Ishikawa (cell line): ENCODE measurements at regions not wholly inside any gene's neighbourhood (a gene's known extent, or its start where the extent isn't known, plus 50 kb on each side); places are given as distances from the start of the nearest gene placed in this dataset.

ENCODE experiments used
- NFIC ChIP-seq: IDR thresholded peaks from 2 replicates; pipeline ENCODE4 v1.6.1; 2012
- RAD21 ChIP-seq: IDR thresholded peaks from 2 replicates; pipeline ENCODE4 v1.6.1; 2012; ENCODE audit warnings: low read depth
- TCF12 ChIP-seq: IDR thresholded peaks from 2 replicates; pipeline ENCODE4 v1.6.1; 2012; ENCODE audit warnings: low read depth
- TEAD4 ChIP-seq: IDR thresholded peaks from 2 replicates; pipeline ENCODE4 v1.6.1; 2012
- ZBTB7A ChIP-seq: IDR thresholded peaks from 2 replicates; pipeline ENCODE4 v1.6.1; 2012; ENCODE audit warnings: low read depth
- TF ChIP-seq, protein P1 (sequence below): IDR thresholded peaks from 2 replicates; pipeline ENCODE4 v1.6.1; 2012
- TF ChIP-seq, protein P2 (sequence below): IDR thresholded peaks from 2 replicates; pipeline ENCODE4 v1.6.1; 2012

DNA sequence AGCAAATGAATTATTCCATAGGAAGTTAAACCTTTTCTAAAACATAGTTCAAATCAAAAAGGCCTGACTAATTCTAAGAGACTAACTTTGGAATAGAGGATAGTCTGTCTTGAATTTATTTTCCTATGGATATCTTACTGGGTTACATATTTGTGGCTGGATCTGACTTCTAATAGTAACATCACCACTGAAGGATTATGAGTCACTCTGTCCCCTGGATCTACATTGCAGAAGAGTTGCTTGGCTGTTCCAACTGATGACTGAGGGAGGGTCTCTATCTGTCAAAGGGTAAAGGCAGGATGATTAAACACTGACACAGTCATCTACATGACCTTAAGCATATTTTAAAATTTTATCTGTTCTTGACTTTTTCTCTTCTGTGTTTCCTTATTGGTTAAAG, 119.6 kb upstream of the FST start:
- TF ChIP-seq RAD21 (no peak), TEAD4 (no peak), NFIC (no peak), ZBTB7A (no peak), TCF12 (no peak)
- TF ChIP-seq, protein P1, sequence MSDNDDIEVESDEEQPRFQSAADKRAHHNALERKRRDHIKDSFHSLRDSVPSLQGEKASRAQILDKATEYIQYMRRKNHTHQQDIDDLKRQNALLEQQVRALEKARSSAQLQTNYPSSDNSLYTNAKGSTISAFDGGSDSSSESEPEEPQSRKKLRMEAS, result no peak
- TF ChIP-seq, protein P2, sequence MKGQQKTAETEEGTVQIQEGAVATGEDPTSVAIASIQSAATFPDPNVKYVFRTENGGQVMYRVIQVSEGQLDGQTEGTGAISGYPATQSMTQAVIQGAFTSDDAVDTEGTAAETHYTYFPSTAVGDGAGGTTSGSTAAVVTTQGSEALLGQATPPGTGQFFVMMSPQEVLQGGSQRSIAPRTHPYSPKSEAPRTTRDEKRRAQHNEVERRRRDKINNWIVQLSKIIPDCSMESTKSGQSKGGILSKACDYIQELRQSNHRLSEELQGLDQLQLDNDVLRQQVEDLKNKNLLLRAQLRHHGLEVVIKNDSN, result no peak
